Ecto neural progenitor cell (in vitro differentiated cells): ENCODE measurements at regions not wholly inside any gene's neighbourhood (a gene's known extent, or its start where the extent isn't known, plus 50 kb on each side); places are given as distances from the start of the nearest gene placed in this dataset.

Experiments
- DNase-seq: peaks from one replicate; pipeline ENCODE4 v3.0.0-alpha.2; 2018; ENCODE audit warnings: low spot score

DNA sequence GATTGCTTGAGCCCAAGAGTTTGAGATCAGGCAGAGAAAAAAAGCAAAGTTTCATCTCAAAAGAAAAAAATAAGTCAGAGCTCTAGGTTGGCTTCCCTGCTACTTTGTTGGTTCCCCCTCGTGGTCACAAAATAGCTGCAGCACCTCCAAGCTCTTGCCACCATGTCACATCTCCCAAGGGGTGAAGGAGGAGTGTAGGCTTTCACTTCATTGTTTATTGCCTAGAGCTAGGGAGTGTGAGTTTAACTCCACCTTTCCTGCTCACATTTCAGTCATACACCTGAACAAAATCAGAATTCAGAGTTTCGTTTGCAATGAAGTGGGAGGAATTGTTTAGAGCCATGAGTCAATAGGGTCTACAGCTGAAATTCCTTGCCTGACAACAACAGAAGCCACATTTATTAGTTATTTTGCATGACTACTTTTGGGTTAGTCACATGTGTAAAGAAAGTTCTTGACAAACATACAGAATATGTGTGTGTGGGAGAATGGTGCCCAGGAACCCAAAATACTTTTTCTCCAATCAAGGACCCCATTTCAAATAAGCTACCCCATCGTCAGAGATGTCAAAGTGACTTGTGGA is 56.2 kb upstream of the UFL1 start:
- DNase-seq: no peak

DNA sequence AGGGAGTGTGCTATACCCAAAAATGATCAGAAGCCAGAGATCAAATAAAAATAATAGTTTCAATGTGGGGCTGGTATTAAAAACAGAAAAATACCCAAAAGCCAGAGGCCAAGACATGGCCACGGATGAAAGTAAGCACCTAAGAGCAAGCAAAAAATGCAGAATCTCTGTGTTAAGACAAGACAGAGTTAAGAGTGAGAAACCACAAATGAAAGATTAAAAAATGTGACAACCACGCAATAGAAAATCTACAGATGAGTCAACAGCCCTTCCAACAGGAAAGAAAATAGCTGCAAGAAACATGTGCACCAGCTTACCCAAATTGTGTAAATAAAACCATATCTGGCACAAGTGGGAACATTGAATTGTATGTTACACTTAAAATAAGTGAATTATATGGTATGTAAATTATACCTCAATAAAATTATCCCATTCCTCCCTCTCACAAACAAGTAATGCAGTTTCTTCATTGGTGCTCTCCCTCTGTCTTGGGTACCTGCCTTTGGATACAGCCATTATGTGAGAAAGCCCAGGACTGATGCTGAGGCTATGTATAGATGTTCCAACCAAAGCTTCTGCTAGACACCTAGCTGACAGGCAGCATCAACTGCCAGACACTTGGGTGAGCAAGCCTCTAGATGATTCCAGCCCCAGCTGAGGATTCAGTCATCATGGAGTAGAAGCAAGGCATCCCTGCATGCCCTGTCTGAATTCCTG is 55.3 kb upstream of the UFL1 start:
- DNase-seq: no peak

DNA sequence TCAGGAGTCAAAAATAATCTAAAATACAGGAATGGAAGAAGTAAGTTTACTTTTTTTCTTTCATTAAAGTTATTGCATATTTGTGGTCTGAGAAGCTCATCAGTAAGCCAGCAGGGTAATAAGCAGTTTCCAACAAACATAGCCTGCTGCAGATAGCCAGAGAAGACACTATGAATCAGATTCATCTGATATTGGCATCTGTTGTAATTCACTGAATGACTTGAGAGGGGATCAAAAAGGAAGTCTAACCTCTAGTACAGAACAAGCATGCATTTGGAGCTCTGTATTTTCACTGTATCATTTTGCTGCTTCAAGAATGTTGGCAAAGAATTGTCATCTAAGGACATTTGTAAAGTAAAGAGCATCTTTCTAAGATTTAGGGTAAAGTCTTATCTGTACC is 53.8 kb upstream of the UFL1 start:
- no peak for DNase-seq

DNA sequence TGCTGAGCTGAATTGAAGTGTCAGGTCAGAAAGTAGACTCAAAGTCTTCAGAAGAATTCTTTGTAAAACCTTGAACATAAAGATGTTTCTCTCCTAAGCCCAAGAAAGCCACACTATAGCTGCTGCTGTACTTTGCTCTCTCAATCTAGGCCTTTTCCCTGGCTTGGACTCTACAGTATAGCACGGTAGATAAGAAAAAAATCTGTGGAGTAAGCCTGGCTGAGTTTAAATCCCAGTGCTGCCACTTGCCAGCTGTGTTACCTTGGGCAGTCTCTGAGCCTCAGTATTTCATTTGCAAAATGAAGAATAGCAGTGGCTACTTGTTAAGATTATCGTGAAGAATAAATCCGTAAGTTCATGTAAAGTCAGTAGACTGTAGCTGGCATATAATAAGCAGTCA is 53.3 kb upstream of the UFL1 start:
- no peak for DNase-seq

DNA sequence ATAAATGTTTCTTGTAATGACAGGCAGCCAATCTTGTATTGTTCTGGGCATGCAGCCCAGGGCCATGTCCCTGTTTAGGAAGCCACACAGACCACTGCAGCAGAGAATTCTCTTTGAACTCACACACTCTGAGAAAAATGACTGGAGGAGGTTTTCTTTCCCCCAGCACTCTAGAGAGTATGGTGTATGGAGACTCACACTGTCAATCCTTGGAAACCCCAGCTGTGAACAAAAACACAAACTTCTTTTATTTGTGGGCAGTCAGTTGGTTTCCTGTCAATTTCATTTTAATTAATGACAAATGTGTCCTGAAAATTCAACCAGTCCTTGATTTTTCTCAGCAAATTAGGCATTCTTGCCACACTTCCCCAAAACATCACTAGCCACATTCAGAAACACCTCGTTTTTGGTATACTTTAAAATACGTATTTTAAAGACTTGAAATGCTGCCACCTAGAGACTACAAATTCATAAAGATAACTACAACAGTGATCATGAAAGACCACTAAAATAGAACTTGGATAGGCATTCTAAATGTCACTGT is 52.9 kb upstream of the UFL1 start:
- no peak for DNase-seq

DNA sequence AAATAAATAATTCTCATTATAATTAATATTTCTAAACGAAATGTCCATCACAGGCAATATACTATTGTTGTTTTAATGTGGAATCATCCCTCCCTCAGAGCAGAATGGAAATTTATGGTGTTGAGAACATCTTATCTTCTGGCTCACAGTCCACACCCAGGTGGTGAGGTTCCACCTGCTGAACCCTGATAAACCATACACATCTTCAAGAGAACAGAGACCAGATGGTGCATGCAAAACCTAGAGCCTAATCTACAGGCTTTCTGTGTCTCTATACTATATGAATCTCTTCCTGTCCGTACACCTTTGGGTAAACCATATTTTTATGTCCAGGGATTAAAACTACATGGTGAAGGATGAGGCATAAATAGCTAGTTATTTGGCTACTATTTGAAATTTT is 52.3 kb upstream of the UFL1 start:
- DNase-seq: no peak

DNA sequence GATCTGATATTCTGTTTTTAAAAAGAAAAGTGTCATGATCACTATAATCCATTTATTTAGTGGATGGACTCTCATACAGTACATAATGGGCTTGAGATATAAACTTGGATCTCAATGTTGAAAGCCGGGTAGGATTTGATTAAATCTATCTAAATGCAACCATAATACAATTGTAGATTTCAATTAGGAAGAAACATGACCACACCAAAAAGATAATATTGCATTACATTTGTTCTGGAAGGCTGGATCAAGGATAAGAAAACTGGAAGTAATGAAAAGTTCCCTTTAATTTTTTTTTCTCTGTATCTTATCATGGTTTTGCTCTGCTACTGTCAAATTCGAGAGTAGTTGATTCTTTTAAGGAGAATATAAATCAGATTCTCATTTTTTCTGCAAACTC is 51.3 kb upstream of the UFL1 start:
- no peak for DNase-seq
